Loucy (cell line): ENCODE measurements at regions not wholly inside any gene's neighbourhood (a gene's known extent, or its start where the extent isn't known, plus 50 kb on each side); places are given as distances from the start of the nearest gene placed in this dataset.

Source experiments
- H2AFZ ChIP-seq: fragments of 200-600 bp; sonication (generic); 2 replicates; pipeline ENCODE4 v1.6.0; 2016; ENCODE audit warnings: antibody characterized with exemption, mild to moderate bottlenecking, low read length, moderate library complexity
- H3F3A ChIP-seq: fragments of 200-600 bp; 2 replicates; pipeline ENCODE4 v1.6.0; 2016; ENCODE audit warnings: antibody characterized with exemption, low read depth, mild to moderate bottlenecking
- H3K27me3 ChIP-seq: fragments of 200-600 bp; sonication (generic); 2 replicates; pipeline ENCODE4 v1.6.1; 2014; ENCODE audit warnings: low read length, mild to moderate bottlenecking; ENCODE audit not compliant: insufficient read depth, poor library complexity, severe bottlenecking
- H3K36me3 ChIP-seq: fragments of 200-600 bp; sonication (generic); 2 replicates; pipeline ENCODE4 v1.6.1; 2016; ENCODE audit warnings: low read length; ENCODE audit not compliant: insufficient read depth
- H3K4me1 ChIP-seq: fragments of 200-600 bp; sonication (generic); 2 replicates; pipeline ENCODE4 v1.5.1; 2014; ENCODE audit warnings: low read length, mild to moderate bottlenecking; ENCODE audit not compliant: insufficient read depth, poor library complexity, severe bottlenecking
- H3K4me2 ChIP-seq: fragments of 200-600 bp; sonication (generic); 2 replicates; pipeline ENCODE4 v1.6.0; 2014; ENCODE audit warnings: antibody characterized with exemption, low read length, low read depth, mild to moderate bottlenecking; ENCODE audit not compliant: poor library complexity, severe bottlenecking
- H3K4me3 ChIP-seq: fragments of 200-600 bp; sonication (generic); 2 replicates; pipeline ENCODE4 v1.5.1; 2014; ENCODE audit warnings: low read length, mild to moderate bottlenecking, mixed read lengths; ENCODE audit not compliant: poor library complexity, severe bottlenecking
- H3K79me2 ChIP-seq: fragments of 200-600 bp; sonication (generic); 2 replicates; pipeline ENCODE4 v1.6.1; 2014; ENCODE audit warnings: low read length; ENCODE audit not compliant: insufficient read depth
- H3K9ac ChIP-seq: fragments of 200-600 bp; sonication (generic); 2 replicates; pipeline ENCODE4 v1.6.0; 2014; ENCODE audit warnings: mild to moderate bottlenecking, low read depth, low read length, moderate library complexity; ENCODE audit not compliant: poor library complexity, severe bottlenecking
- H3K9me2 ChIP-seq: fragments of 200-600 bp; sonication (generic); replicated peaks from 2 replicates; pipeline ENCODE4 v1.6.1; 2016; ENCODE audit warnings: low read depth, low read length, mixed read lengths
- H3K9me3 ChIP-seq: fragments of 200-600 bp; sonication (generic); 2 replicates; pipeline ENCODE4 v1.6.1; 2014; ENCODE audit warnings: mild to moderate bottlenecking, antibody characterized with exemption, low read length, low read depth; ENCODE audit not compliant: insufficient read depth
- H4K20me1 ChIP-seq: fragments of 200-600 bp; sonication (generic); 2 replicates; pipeline ENCODE4 v1.6.0; 2014; ENCODE audit warnings: antibody characterized with exemption, low read length, mild to moderate bottlenecking; ENCODE audit not compliant: insufficient read depth, poor library complexity, severe bottlenecking
- CTCF ChIP-seq: fragments of 200-600 bp; sonication (generic); conservative IDR thresholded peaks from 2 replicates; pipeline ENCODE4 v1.5.1; 2014; ENCODE audit warnings: mild to moderate bottlenecking, antibody characterized with exemption, low read length
- EZH2phosphoT487 ChIP-seq: fragments of 200-600 bp; IDR thresholded peaks from 2 replicates; pipeline ENCODE4 v1.6.1; 2018; ENCODE audit warnings: antibody characterized with exemption, mild to moderate bottlenecking, moderate library complexity, borderline replicate concordance

- no peaks in the 10 kb centered on the region for H4K20me1 ChIP-seq
- no peaks in the 10 kb centered on the region for H3K36me3 ChIP-seq
- H3F3A ChIP-seq: no peaks in the 10 kb centered on the region
- H3K27me3 ChIP-seq: no peaks in the 10 kb centered on the region
- no peaks in the 10 kb centered on the region for H3K4me1 ChIP-seq
- H3K4me2 ChIP-seq: no peak overlapping the region
- no peak for TF ChIP-seq EZH2phosphoT487
- TF ChIP-seq CTCF: no peak
- H3K9ac ChIP-seq: no peak overlapping the region
- H3K4me3 ChIP-seq: no peak overlapping the region
- no peaks in the 10 kb centered on the region for H3K9me3 ChIP-seq
- no peak overlapping the region for H2AFZ ChIP-seq
- H3K79me2 ChIP-seq: no peaks in the 10 kb centered on the region
- no peaks in the 10 kb centered on the region for H3K9me2 ChIP-seq
Measured at GRCh38 chrX:128698573-128699181, 646.5 kb upstream of the ACTRT1 start.

- no peaks in the 10 kb centered on the region for H3K9me3 ChIP-seq
- no peaks in the 10 kb centered on the region for H3K36me3 ChIP-seq
- no peaks in the 10 kb centered on the region for H3K4me1 ChIP-seq
- no peaks in the 10 kb centered on the region for H3K9me2 ChIP-seq
- H3K27me3 ChIP-seq: no peaks in the 10 kb centered on the region
- no peak overlapping the region for H2AFZ ChIP-seq
- no peaks in the 10 kb centered on the region for H4K20me1 ChIP-seq
- H3K4me3 ChIP-seq: no peak overlapping the region
- TF ChIP-seq CTCF (no peak), EZH2phosphoT487 (no peak)
- H3K79me2 ChIP-seq: no peaks in the 10 kb centered on the region
- H3K4me2 ChIP-seq: no peak overlapping the region
- no peak overlapping the region for H3K9ac ChIP-seq
- no peaks in the 10 kb centered on the region for H3F3A ChIP-seq
Measured at GRCh38 chrX:128691872-128692271, 639.7 kb upstream of the ACTRT1 start.

GRCh38 chrX:128685387-128685786 is 633.2 kb upstream of the ACTRT1 start:
- H3F3A ChIP-seq: no peaks in the 10 kb centered on the region
- no peaks in the 10 kb centered on the region for H3K4me1 ChIP-seq
- TF ChIP-seq CTCF (no peak), EZH2phosphoT487 (no peak)
- no peaks in the 10 kb centered on the region for H3K27me3 ChIP-seq
- H3K9me2 ChIP-seq: no peaks in the 10 kb centered on the region
- H4K20me1 ChIP-seq: no peaks in the 10 kb centered on the region
- no peak overlapping the region for H3K4me2 ChIP-seq
- no peak overlapping the region for H2AFZ ChIP-seq
- no peaks in the 10 kb centered on the region for H3K79me2 ChIP-seq
- no peaks in the 10 kb centered on the region for H3K9me3 ChIP-seq
- no peak overlapping the region for H3K4me3 ChIP-seq
- H3K36me3 ChIP-seq: no peaks in the 10 kb centered on the region
- no peak overlapping the region for H3K9ac ChIP-seq
